GM10266 (cell line): ENCODE measurements at regions not wholly inside any gene's neighbourhood (a gene's known extent, or its start where the extent isn't known, plus 50 kb on each side); places are given as distances from the start of the nearest gene placed in this dataset.

Source experiments
- DNase-seq: peaks from one replicate; pipeline ENCODE4 v3.0.0; 2012; ENCODE audit errors: extremely low spot score
- TF ChIP-seq, protein P1 (sequence below): IDR thresholded peaks from 2 replicates; pipeline ENCODE4 v1.5.1; 2012; ENCODE audit warnings: mild to moderate bottlenecking, low read depth; ENCODE audit not compliant: control insufficient read depth, insufficient read depth; ENCODE audit errors: missing control alignments

DNA sequence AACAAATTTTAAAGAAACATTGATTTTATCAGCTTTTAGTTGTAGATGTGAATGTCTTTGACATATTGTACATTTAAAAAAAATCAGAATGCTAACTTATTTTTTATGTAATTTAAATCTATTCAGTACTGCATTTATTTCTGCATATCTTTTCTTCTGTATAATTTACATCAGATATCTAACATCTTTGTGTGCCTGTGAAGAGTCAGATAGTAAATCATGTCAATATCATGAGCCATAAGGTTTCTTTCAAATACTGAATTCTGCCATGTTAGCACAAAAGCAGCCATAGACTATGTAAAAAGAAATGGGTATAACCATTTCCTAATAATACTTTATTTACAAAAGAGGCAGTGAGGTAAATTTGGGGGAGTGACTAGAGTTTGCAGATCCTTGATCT, 1829.2 kb downstream of the NCAM2 start:
- DNase-seq: no peak
- TF ChIP-seq, protein P1, sequence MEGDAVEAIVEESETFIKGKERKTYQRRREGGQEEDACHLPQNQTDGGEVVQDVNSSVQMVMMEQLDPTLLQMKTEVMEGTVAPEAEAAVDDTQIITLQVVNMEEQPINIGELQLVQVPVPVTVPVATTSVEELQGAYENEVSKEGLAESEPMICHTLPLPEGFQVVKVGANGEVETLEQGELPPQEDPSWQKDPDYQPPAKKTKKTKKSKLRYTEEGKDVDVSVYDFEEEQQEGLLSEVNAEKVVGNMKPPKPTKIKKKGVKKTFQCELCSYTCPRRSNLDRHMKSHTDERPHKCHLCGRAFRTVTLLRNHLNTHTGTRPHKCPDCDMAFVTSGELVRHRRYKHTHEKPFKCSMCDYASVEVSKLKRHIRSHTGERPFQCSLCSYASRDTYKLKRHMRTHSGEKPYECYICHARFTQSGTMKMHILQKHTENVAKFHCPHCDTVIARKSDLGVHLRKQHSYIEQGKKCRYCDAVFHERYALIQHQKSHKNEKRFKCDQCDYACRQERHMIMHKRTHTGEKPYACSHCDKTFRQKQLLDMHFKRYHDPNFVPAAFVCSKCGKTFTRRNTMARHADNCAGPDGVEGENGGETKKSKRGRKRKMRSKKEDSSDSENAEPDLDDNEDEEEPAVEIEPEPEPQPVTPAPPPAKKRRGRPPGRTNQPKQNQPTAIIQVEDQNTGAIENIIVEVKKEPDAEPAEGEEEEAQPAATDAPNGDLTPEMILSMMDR: no peak

DNA sequence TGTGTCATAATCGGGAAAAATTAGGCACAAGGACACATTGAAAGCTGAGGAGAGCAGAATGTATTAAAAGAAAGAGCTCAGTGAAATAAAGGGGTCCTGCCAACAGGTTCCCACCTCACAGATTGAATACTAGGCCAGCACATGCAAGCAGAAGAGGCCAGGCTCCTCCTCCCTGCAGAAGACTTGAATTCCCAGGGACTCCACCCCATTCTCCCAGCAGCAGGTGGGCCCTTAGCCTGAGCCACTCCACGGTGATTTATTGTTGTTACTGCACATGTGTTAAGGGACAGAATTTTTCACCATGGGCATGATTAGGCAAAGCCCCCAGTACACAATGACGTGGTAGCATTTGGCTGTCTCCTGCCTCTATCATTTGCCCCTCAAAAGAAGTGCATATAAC, 1844.7 kb downstream of the NCAM2 start:
- TF ChIP-seq, protein P1: no peak
- no peak for DNase-seq

DNA sequence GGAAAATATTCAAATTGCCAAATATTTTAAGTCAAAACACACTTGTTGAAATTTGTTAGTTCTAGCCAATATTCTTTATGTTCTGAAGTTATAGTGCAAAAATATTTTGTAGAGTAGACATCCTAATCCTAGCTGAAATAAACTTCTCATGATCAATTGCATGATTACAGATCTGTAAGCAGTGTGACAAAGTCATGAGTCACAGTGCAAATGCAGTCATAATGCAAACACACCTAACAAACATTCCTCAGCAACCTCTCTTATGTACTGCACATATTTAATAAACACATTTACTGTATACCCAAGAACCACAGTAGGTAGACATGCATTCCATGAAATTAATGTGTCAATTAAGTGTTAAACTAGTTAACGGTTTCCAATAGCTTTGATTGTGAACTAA, 1857.4 kb downstream of the NCAM2 start:
- TF ChIP-seq, protein P1: no peak
- no peak for DNase-seq

DNA sequence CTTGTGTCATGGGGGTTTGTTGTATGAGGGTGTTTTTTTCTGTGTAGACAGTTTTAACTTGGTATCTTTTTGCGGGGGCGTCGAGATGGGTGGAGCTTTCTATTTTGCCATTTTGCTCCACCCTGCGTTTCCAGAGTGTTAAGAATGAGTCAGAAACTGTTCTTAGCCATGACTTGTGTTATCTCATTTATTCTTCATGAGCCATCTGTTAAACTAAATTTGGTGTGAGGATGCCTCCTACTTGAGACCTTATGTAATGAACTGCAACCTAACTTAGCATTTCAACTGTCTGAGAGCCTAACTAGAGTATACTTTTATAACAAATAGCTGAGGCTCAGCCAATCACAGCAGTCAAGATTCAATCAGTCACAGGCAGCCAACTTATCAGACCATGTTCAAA, 1873.5 kb downstream of the NCAM2 start:
- DNase-seq: no peak
- TF ChIP-seq, protein P1: no peak

DNA sequence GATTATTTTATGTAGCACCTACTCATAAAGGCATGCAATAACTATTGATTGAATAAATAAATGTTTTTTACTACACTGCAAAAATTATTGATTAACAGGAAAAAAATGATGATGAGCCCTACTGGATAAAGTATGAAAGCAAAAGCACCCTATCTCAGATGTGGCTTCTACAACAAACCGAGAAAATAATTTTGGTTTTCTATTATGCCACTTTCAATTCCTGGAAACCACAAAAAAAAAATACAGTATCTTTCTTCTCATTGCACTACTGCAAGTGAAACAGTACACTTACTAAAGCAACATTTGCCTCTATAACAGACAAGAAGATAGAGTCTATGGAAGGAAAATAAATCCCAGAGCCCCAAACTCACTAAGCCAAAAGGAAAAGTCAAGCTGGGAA, 1882.4 kb downstream of the NCAM2 start:
- TF ChIP-seq, protein P1: no peak
- DNase-seq: no peak

DNA sequence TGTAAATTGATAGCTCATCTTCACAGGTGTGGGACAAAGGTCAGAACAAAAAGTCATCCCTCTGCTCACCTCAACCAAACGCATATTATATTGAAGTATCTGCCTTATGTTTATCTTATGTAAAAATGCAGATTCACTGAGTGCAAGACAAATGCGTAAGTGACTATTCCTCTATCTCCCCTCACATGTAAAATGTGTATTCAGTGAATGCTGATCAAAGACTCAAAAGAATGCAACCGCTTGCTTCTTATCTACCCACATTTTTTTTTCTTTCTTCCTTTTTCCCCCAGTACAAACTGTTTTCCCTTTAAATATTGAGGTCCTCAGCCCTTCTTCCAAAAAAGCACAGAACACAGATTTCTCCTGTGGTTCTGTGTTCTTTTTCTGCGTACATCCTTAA, 1882.9 kb downstream of the NCAM2 start:
- TF ChIP-seq, protein P1: no peak
- no peak for DNase-seq

DNA sequence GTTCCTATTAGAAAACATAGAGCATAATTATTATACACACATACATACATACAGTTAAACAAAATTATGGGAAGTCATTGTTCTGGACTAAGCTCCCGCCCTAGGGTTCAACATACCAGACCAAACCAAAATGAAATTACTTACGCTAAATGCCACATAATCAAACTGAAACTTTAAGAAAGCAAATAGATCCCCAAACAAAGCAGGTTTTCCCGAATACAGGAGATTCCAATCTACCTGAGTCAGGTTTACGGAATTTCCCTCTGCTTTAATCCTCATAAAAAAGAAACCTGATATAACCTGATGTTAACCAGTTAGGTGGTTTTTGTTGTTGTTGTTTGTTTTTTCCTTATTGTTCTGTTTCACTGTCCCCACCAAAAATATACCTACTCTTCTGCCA, 1886.9 kb downstream of the NCAM2 start:
- no peak for DNase-seq
- TF ChIP-seq, protein P1: no peak
